Aorta (tissue), 5 donors: ENCODE measurements at regions not wholly inside any gene's neighbourhood (a gene's known extent, or its start where the extent isn't known, plus 50 kb on each side); places are given as distances from the start of the nearest gene placed in this dataset.

Experiments used
- ATAC-seq: fragments of 200-7000 bp; cut with Tn5 transposase; one replicate; pipeline ENCODE4 v1.9.1; 2022; ENCODE audit warnings: moderate library complexity; ENCODE audit not compliant: low FRiP score
- DNase-seq, 2 donors: peaks; one replicate each; pipeline ENCODE4 v3.0.0-alpha.2; 2020
- H3K27ac ChIP-seq, 2 donors: one replicate each; pipeline ENCODE4 v1.5.1; 2013; ENCODE audit warnings: low read length in 2 of 2, mild to moderate bottlenecking in 2 of 2, moderate library complexity in 2 of 2, control low read depth in 1 of 2, inconsistent platforms in 1 of 2, low read depth in 1 of 2
- H3K27me3 ChIP-seq, 2 donors: one replicate each; pipeline ENCODE4 v1.6.1; 2013; ENCODE audit warnings: control low read depth in 1 of 2, low read length in 1 of 2, mild to moderate bottlenecking in 1 of 2, moderate library complexity in 1 of 2; ENCODE audit not compliant: insufficient read depth in 2 of 2, control insufficient read depth in 1 of 2
- H3K36me3 ChIP-seq, 2 donors: one replicate each; pipeline ENCODE4 v1.6.1; 2013; ENCODE audit warnings: control low read depth in 1 of 2, low read length in 1 of 2, mild to moderate bottlenecking in 1 of 2; ENCODE audit not compliant: insufficient read depth in 2 of 2, control insufficient read depth in 1 of 2
- H3K4me1 ChIP-seq, 2 donors: one replicate each; pipeline ENCODE4 v1.6.1; 2013; ENCODE audit warnings: low read length in 2 of 2, control low read depth in 1 of 2, mild to moderate bottlenecking in 1 of 2, moderate library complexity in 1 of 2; ENCODE audit not compliant: insufficient read depth in 2 of 2, control insufficient read depth in 1 of 2
- H3K4me3 ChIP-seq, 2 donors: one replicate each; pipeline ENCODE4 v1.5.1; 2013; ENCODE audit warnings: low read length in 2 of 2, control low read depth in 1 of 2, mild to moderate bottlenecking in 1 of 2
- H3K9me3 ChIP-seq: one replicate; pipeline ENCODE4 v1.6.1; 2013; ENCODE audit warnings: mild to moderate bottlenecking, low read length; ENCODE audit not compliant: control insufficient read depth
- WGBS, 2 donors: extraction: QIAGEN DNeasy Blood & Tissue Kit; methylation state at CpG; one replicate each; pipeline ENCODE4 v1.1.7; 2013; 5-methylcytosine and 5-hydroxymethylcytosine counted together
- intact Hi-C, 2 donors: fragments of 100-400 bp; cut with DNase I; formaldehyde crosslinking; loops; one replicate each; pipeline versions ENCODE4 v1.14.2 to v1.15.0; 2022
- donor health status: healthy with polysubstance abuse.
- donor health status: Bipolar disorder and iron deficiency.
- donor health status: DM: no; HTN: no; CAD: no.
- donor health status: DM: no; HTN: no; CAD: no.
- donor health status: DM: yes; HTN: yes; CAD: no.

DNA sequence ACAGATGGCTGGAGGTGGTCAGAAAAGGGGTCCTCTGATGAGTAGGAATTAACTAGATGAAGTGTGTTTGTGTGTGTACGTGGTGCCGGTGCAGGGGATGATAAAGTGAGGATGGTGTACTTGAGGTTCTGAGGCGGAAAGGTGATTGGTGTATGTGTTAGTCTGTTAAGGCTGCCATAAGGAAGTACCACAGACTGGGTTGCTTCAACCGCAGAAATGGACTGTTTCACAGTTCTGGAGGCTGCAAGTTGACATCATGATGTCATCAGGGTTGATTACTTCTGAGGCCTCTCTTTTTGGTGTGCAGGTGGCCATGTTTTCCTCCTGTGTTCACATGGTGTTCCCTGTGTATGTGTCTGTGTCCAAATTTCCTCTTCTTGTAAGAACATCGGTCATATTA lies 202.4 kb upstream of the RGMA start:
- H3K36me3 ChIP-seq: no peaks in the 10 kb centered on the region
- H3K4me1 ChIP-seq: no peaks in the 10 kb centered on the region
- no peak overlapping the region for H3K4me3 ChIP-seq
- H3K27me3 ChIP-seq: no peaks in the 10 kb centered on the region
- DNase-seq: no peak
- no peak overlapping the region for H3K27ac ChIP-seq
- intact Hi-C loops: no loop called here
- ATAC-seq: no peak
- H3K9me3 ChIP-seq: no peaks in the 10 kb centered on the region
- WGBS, 2 donors: 95 to 98% methylated on average over 5 of the region's 5 CpGs

- intact Hi-C loops: no loop called here
- 72 to 73% methylated on average over 4 of the region's 4 CpGs for WGBS, 2 donors
- ATAC-seq: no peak
Observed at GRCh38 chr15:93290618-93290946, 201.6 kb upstream of the RGMA start.

GRCh38 chr15:93289941-93290617 lies 201.1 kb upstream of the RGMA start:
- Histone ChIP-seq H3K36me3 (no peaks in the 10 kb centered on the region), H3K27ac (no peak overlapping the region), H3K4me3 (no peak overlapping the region), H3K4me1 (no peaks in the 10 kb centered on the region), H3K9me3 (no peaks in the 10 kb centered on the region), H3K27me3 (no peaks in the 10 kb centered on the region)
- DNase-seq (no peak), ATAC-seq (no peak)
- intact Hi-C loops: no loop called here
- WGBS, 2 donors: 82 to 88% methylated on average over 10 of the region's 10 CpGs

More at GRCh38 chr15:93290618-93290946, 201.6 kb upstream of the RGMA start:
- no peak overlapping the region for H3K27ac ChIP-seq
- DNase-seq: no peak
- H3K4me3 ChIP-seq: no peak overlapping the region
- no peaks in the 10 kb centered on the region for H3K9me3 ChIP-seq
- no peaks in the 10 kb centered on the region for H3K27me3 ChIP-seq
- no peaks in the 10 kb centered on the region for H3K4me1 ChIP-seq
- H3K36me3 ChIP-seq: no peaks in the 10 kb centered on the region

DNA sequence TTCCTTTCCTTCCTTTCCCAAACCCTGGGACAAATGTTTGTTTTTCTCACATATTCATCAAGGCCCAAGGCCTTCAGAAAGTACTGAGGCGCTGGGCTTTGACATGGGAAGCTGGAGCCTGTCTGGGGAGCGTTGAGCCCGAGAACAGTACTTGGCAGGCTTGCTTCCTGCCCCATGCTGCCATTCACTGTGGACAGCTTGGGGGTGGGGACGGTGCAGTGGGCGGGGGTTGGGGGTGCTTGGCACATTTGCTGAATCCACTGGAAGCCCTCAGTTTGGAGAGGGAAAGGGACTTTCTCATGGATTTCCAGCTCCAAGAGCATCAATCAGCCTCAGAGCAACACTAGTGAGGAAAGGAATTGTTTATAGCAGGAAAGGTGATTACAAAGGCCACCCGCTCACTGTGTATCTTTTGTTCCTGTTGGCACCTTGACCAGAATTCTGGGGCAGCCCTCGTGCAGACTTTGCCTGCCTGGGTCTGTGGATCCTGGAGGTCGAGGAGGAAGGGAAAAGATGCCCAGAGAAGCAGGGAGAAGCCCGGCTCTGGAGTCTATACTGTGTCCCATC lies 199.8 kb upstream of the RGMA start:
- Histone ChIP-seq H3K4me1 (no peaks in the 10 kb centered on the region), H3K27me3 (no peaks in the 10 kb centered on the region), H3K4me3 (no peak overlapping the region), H3K9me3 (no peaks in the 10 kb centered on the region), H3K27ac (no peak overlapping the region), H3K36me3 (no peaks in the 10 kb centered on the region)
- WGBS, 2 donors: 20 to 36% methylated on average over 9 of the region's 9 CpGs
- ATAC-seq: no peak
- no peak for DNase-seq
- intact Hi-C loops: no loop called here

DNA sequence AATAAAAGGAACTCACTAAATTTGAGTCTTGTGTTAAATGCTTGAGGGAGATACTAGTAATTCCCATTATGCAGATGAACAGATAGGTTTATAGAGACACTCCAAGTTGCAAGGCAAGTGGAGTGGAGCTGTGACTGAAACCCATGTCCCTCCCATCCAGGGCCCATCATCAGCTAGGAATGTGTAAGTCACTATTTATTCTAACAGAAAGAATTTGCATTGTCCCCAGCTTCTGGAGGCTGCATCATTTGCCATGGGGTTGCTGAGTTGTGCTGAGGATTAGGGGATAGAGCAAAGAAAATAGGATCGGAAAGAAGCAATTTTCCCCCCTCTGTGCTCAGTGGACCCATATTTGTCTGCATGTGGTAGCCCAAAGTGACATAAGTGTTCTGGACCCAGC lies 197.4 kb upstream of the RGMA start:
- Histone ChIP-seq H3K4me1 (no peaks in the 10 kb centered on the region), H3K9me3 (no peaks in the 10 kb centered on the region), H3K36me3 (no peaks in the 10 kb centered on the region), H3K27ac (no peak overlapping the region), H3K4me3 (no peak overlapping the region), H3K27me3 (no peaks in the 10 kb centered on the region)
- intact Hi-C loops: no loop called here
- DNase-seq: no peak
- ATAC-seq: no peak
- 92 to 100% methylated on average over 1 of the region's 1 CpG for WGBS, 2 donors

GRCh38 chr15:93283854-93284253 lies 194.8 kb upstream of the RGMA start:
- Histone ChIP-seq H3K9me3 (no peaks in the 10 kb centered on the region), H3K27ac (no peak overlapping the region), H3K4me1 (no peaks in the 10 kb centered on the region), H3K36me3 (no peaks in the 10 kb centered on the region), H3K27me3 (no peaks in the 10 kb centered on the region), H3K4me3 (no peak overlapping the region)
- ATAC-seq (no peak), DNase-seq (no peak)
- intact Hi-C loops: no loop called here
- WGBS, 2 donors: 58 to 68% methylated on average over 4 of the region's 4 CpGs

DNA sequence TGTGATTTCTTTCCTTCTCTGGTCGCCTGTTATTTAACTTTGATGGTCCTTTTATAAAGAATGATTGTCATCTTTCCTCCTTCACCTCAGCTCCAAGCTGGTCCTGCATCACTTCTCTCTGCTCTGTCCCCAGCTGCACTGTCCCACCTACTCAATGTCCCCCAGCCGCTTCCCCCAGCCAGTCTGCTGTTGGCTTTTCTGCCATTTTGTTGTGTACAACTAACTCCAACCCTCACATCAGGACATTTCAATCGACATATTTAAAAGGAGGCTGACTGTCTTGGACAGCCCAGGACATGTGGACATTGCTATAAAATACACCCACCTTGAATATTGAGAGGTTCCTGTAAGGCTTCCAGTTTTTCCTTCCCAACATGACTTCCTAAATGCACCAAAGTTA lies 193.8 kb upstream of the RGMA start:
- 92 to 97% methylated on average over 3 of the region's 3 CpGs for WGBS, 2 donors
- Histone ChIP-seq H3K27ac (no peak overlapping the region), H3K4me3 (no peak overlapping the region), H3K9me3 (no peaks in the 10 kb centered on the region), H3K4me1 (no peaks in the 10 kb centered on the region), H3K36me3 (no peaks in the 10 kb centered on the region), H3K27me3 (no peaks in the 10 kb centered on the region)
- ATAC-seq (no peak), DNase-seq (no peak)
- intact Hi-C loops: no loop called here

DNA sequence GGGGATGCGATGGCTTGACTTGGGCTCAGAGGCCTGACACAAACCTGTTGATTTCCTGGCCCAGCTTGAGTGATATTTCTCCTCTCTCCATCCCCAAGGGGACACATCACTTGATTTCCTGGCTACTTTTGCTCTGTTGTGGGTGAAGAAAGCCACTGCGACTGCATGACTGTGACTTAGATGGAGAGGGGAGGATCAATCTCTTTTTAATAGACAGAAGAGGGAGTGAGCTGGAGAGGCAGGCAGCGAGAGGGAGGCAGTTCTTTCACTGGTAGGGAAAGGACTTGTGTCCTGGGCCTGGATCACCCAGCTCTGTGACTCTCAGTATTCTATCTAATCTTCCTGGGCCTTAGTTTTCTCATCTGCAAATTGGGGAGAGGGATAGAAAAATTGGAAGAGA lies 189.8 kb upstream of the RGMA start:
- H3K4me3 ChIP-seq: no peak overlapping the region
- H3K9me3 ChIP-seq: no peaks in the 10 kb centered on the region
- H3K27ac ChIP-seq: no peak overlapping the region
- 92 to 98% methylated on average over 3 of the region's 3 CpGs for WGBS, 2 donors
- ATAC-seq (no peak), DNase-seq (no peak)
- H3K4me1 ChIP-seq: no peaks in the 10 kb centered on the region
- intact Hi-C loops: no loop called here
- H3K36me3 ChIP-seq: no peaks in the 10 kb centered on the region
- H3K27me3 ChIP-seq: no peaks in the 10 kb centered on the region

DNA sequence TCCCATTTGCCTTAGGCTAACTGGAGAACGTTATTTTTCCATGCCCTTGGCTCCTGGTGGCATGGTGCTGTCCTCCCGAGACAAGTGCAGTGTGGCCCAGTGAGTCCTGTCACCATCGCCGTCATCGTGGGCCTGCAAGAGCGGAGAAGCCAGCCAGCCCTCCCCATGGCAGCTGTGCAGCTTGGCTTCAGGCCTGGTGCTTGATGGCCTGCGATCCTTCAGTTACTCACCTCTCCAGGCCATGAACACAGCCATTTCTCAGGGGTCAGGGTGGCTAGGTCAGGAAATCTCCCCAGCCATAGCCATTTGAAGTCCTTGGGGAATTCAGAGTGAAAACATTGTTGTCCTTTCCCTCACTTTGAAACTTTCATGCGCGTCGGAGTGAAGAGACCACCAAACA lies 189.0 kb upstream of the RGMA start:
- WGBS, 2 donors: 92% methylated on average over 10 of the region's 10 CpGs
- intact Hi-C loops: no loop called here
- H3K9me3 ChIP-seq: no peaks in the 10 kb centered on the region
- ATAC-seq (no peak), DNase-seq (peak in 1 of 2 donors; percentile 56)
- no peaks in the 10 kb centered on the region for H3K27me3 ChIP-seq
- no peak overlapping the region for H3K4me3 ChIP-seq
- H3K4me1 ChIP-seq: no peaks in the 10 kb centered on the region
- H3K36me3 ChIP-seq: no peaks in the 10 kb centered on the region
- H3K27ac ChIP-seq: no peak overlapping the region
